Adipocyte (in vitro differentiated cells): ENCODE measurements at regions not wholly inside any gene's neighbourhood (a gene's known extent, or its start where the extent isn't known, plus 50 kb on each side); places are given as distances from the start of the nearest gene placed in this dataset.
A peak's percentile ranks its signal among the peaks of the same experiment; 100 is the strongest.

Source experiments
- DNase-seq: peaks from one replicate; pipeline ENCODE4 v3.0.0-alpha.2; 2015; ENCODE audit warnings: low read depth
- H3K27me3 ChIP-seq: replicated peaks from 2 replicates; pipeline ENCODE4 v1.7.0; 2013; ENCODE audit warnings: mild to moderate bottlenecking, low read length, moderate library complexity; ENCODE audit not compliant: control insufficient read depth, insufficient read depth
- H3K36me3 ChIP-seq: 2 replicates; pipeline ENCODE4 v1.7.0; 2013; ENCODE audit warnings: low read length, mild to moderate bottlenecking, moderate library complexity; ENCODE audit not compliant: control insufficient read depth, insufficient read depth, severe bottlenecking
- H3K4me1 ChIP-seq: 2 replicates; pipeline ENCODE4 v1.7.0; 2013; ENCODE audit warnings: mild to moderate bottlenecking, low read length, moderate library complexity; ENCODE audit not compliant: control insufficient read depth, insufficient read depth
- H3K4me3 ChIP-seq: 2 replicates; pipeline ENCODE4 v1.7.0; 2013; ENCODE audit warnings: mild to moderate bottlenecking, low read length, moderate library complexity
- H3K9ac ChIP-seq: 2 replicates; pipeline ENCODE4 v1.7.0; 2013; ENCODE audit warnings: mild to moderate bottlenecking, low read length, moderate library complexity
- H3K9me3 ChIP-seq: 2 replicates; pipeline ENCODE4 v1.7.0; 2013; ENCODE audit warnings: mild to moderate bottlenecking, low read length, moderate library complexity; ENCODE audit not compliant: control insufficient read depth

- H3K36me3 ChIP-seq, result no peaks in the 10 kb centered on the region
- H3K9ac ChIP-seq, result no peak overlapping the region
- no peak overlapping the region for H3K4me3 ChIP-seq
- H3K27me3 ChIP-seq, result no peaks in the 10 kb centered on the region
- H3K4me1 ChIP-seq, result no peaks in the 10 kb centered on the region
- no peaks in the 10 kb centered on the region for H3K9me3 ChIP-seq
- DNase-seq, result no peak
Observed at GRCh38 chr17:71480099-71480498, 640.7 kb upstream of the SOX9 start.

- Histone ChIP-seq H3K4me3 (no peak overlapping the region), H3K36me3 (no peaks in the 10 kb centered on the region), H3K27me3 (no peaks in the 10 kb centered on the region), H3K9me3 (no peaks in the 10 kb centered on the region), H3K9ac (no peak overlapping the region), H3K4me1 (no peaks in the 10 kb centered on the region)
- no peak for DNase-seq
Observed at GRCh38 chr17:71482625-71483024, 638.2 kb upstream of the SOX9 start.

GRCh38 chr17:71484546-71484945, 636.3 kb upstream of the SOX9 start:
- no peak overlapping the region for H3K9ac ChIP-seq
- no peaks in the 10 kb centered on the region for H3K36me3 ChIP-seq
- H3K27me3 ChIP-seq, result no peaks in the 10 kb centered on the region
- H3K4me1 ChIP-seq, result no peaks in the 10 kb centered on the region
- H3K4me3 ChIP-seq, result no peak overlapping the region
- no peaks in the 10 kb centered on the region for H3K9me3 ChIP-seq
- no peak for DNase-seq

- no peaks in the 10 kb centered on the region for H3K9me3 ChIP-seq
- H3K9ac ChIP-seq, result no peak overlapping the region
- H3K4me1 ChIP-seq, result no peaks in the 10 kb centered on the region
- no peaks in the 10 kb centered on the region for H3K27me3 ChIP-seq
- H3K4me3 ChIP-seq, result no peak overlapping the region
- no peaks in the 10 kb centered on the region for H3K36me3 ChIP-seq
- no peak for DNase-seq
Observed at GRCh38 chr17:71485426-71485825, 635.4 kb upstream of the SOX9 start.

- no peaks in the 10 kb centered on the region for H3K4me1 ChIP-seq
- no peak for DNase-seq
- H3K4me3 ChIP-seq, result no peak overlapping the region
- no peak overlapping the region for H3K9ac ChIP-seq
- H3K36me3 ChIP-seq, result no peaks in the 10 kb centered on the region
- H3K9me3 ChIP-seq, result no peaks in the 10 kb centered on the region
- no peaks in the 10 kb centered on the region for H3K27me3 ChIP-seq
Observed at GRCh38 chr17:71486261-71486660, 634.6 kb upstream of the SOX9 start.

- Histone ChIP-seq H3K36me3 (no peaks in the 10 kb centered on the region), H3K27me3 (no peaks in the 10 kb centered on the region), H3K9ac (no peak overlapping the region), H3K4me3 (no peak overlapping the region), H3K4me1 (peaks cover 3% of the 10 kb centered on the region), H3K9me3 (no peaks in the 10 kb centered on the region)
- no peak for DNase-seq
Observed at GRCh38 chr17:71488851-71489250, 632.0 kb upstream of the SOX9 start.

GRCh38 chr17:71494062-71494855, 626.6 kb upstream of the SOX9 start:
- Histone ChIP-seq H3K4me1 (peaks cover 10% of the 10 kb centered on the region), H3K4me3 (no peak overlapping the region), H3K36me3 (no peaks in the 10 kb centered on the region), H3K27me3 (no peaks in the 10 kb centered on the region), H3K9ac (no peak overlapping the region), H3K9me3 (no peaks in the 10 kb centered on the region)
- DNase-seq, result peak; percentile 58

- no peaks in the 10 kb centered on the region for H3K9me3 ChIP-seq
- H3K36me3 ChIP-seq, result no peaks in the 10 kb centered on the region
- H3K27me3 ChIP-seq, result no peaks in the 10 kb centered on the region
- H3K4me3 ChIP-seq, result no peak overlapping the region
- no peak overlapping the region for H3K9ac ChIP-seq
- DNase-seq, result no peak
- H3K4me1 ChIP-seq, result peaks cover 10% of the 10 kb centered on the region
Observed at GRCh38 chr17:71495420-71495819, 625.4 kb upstream of the SOX9 start.

- no peaks in the 10 kb centered on the region for H3K27me3 ChIP-seq
Observed at GRCh38 chr17:71496552-71496951, 624.3 kb upstream of the SOX9 start.

GRCh38 chr17:71500761-71501555, 619.9 kb upstream of the SOX9 start:
- H3K36me3 ChIP-seq, result no peaks in the 10 kb centered on the region
- peaks cover 7% of the 10 kb centered on the region for H3K4me1 ChIP-seq
- DNase-seq, result peak; percentile 37
- H3K27me3 ChIP-seq, result no peaks in the 10 kb centered on the region
- H3K9ac ChIP-seq, result no peak overlapping the region
- H3K9me3 ChIP-seq, result no peaks in the 10 kb centered on the region
- H3K4me3 ChIP-seq, result no peak overlapping the region

More at GRCh38 chr17:71496552-71496951, 624.3 kb upstream of the SOX9 start:
- no peaks in the 10 kb centered on the region for H3K9me3 ChIP-seq
- H3K36me3 ChIP-seq, result no peaks in the 10 kb centered on the region
- H3K4me1 ChIP-seq, result peaks cover 16% of the 10 kb centered on the region
- H3K4me3 ChIP-seq, result no peak overlapping the region
- peak; percentile 62 for DNase-seq
- H3K9ac ChIP-seq, result no peak overlapping the region

- Histone ChIP-seq H3K9me3 (no peaks in the 10 kb centered on the region), H3K4me3 (no peak overlapping the region), H3K9ac (no peak overlapping the region), H3K36me3 (no peaks in the 10 kb centered on the region), H3K27me3 (no peaks in the 10 kb centered on the region), H3K4me1 (peaks cover 7% of the 10 kb centered on the region)
- DNase-seq, result no peak
Observed at GRCh38 chr17:71501711-71502110, 619.1 kb upstream of the SOX9 start.
